ENCODE measurements at regions not wholly inside any gene's neighbourhood (a gene's known extent, or its start where the extent isn't known, plus 50 kb on each side); places are given as distances from the start of the nearest gene placed in this dataset.

GRCh38 chr11:97934572-97935208 lies 1086.1 kb upstream of the CNTN5 start:
- no peaks in the 10 kb centered on the region for H3K27me3 ChIP-seq (ENCODE audit: control insufficient read depth in 2 of 2, insufficient read depth in 2 of 2, low read length in 2 of 2)
- TF ChIP-seq MAX (IDR thresholded peaks at IDR 0.05; ENCODE audit: insufficient read depth, insufficient read length) (no peak), GATA2 (IDR thresholded peaks at IDR 0.05; ENCODE audit: insufficient read depth, insufficient read length, low read depth, low read length) (no peak), JUN (IDR thresholded peaks at IDR 0.05; ENCODE audit: borderline replicate concordance, insufficient read depth, insufficient read length, low read depth) (no peak), POLR2A (IDR thresholded peaks at IDR 0.05; ENCODE audit: low read depth, low read length) (no peak)
- no peak overlapping the region for H3K4me3 ChIP-seq (replicated peaks in 1 of 3; ENCODE audit: insufficient read depth in 1 of 3, low read depth in 1 of 3, low read length in 3 of 3)
- no peak overlapping the region for H3K4me2 ChIP-seq (ENCODE audit: insufficient read depth, low read length)
- H4K20me1 ChIP-seq (replicated peaks; ENCODE audit: control insufficient read depth, extremely low read depth, insufficient read depth, low read length): no peaks in the 10 kb centered on the region
- intact Hi-C loops (cut with micrococcal nuclease) (no loop called here), dilution Hi-C loops (cut with MboI; ENCODE audit: extremely low pct_ligation_motif_present, low sequenced_read_pairs) (no loop called here)
- no peaks in the 10 kb centered on the region for H3K9me3 ChIP-seq (replicated peaks; ENCODE audit: control insufficient read depth, insufficient read depth, low read length)
- no peaks in the 10 kb centered on the region for H3K4me1 ChIP-seq (ENCODE audit: control insufficient read depth, extremely low read depth, insufficient read depth, low read length)
- no peak overlapping the region for H3K9ac ChIP-seq (replicated peaks; ENCODE audit: extremely low read depth, insufficient read depth, low read length)
- H3K9me1 ChIP-seq (replicated peaks; ENCODE audit: control insufficient read depth, extremely low read depth, insufficient read depth, low read length): no peaks in the 10 kb centered on the region
- no peaks in the 10 kb centered on the region for H3K36me3 ChIP-seq (ENCODE audit: control insufficient read depth in 2 of 2, extremely low read depth in 1 of 2, insufficient read depth in 2 of 2, low read length in 2 of 2)
- H3K27ac ChIP-seq (ENCODE audit: insufficient read depth, low read depth, low read length): no peak overlapping the region
- no TSS peak for BruUV-seq (replicated peaks)
- H2AFZ ChIP-seq (ENCODE audit: low read depth, low read length): no peak overlapping the region
- ChIA-PET POLR2A (no interaction called here), CTCF (no interaction called here)
- H3K79me2 ChIP-seq (ENCODE audit: control insufficient read depth, insufficient read depth, low read length): no peaks in the 10 kb centered on the region
- DNase-seq (ENCODE audit: low read depth, low spot score): no peak
- no peak for FAIRE-seq

GRCh38 chr11:97937501-97937900 lies 1083.2 kb upstream of the CNTN5 start:
- ChIA-PET CTCF (interaction anchor here (1.3 kb wide), 1 partner anchor 20 kb away, joined by 4 read pairs; no protein-coding TSS in a partner anchor), POLR2A (no interaction called here)
- no TSS peak for BruUV-seq (replicated peaks)
- no peak overlapping the region for H3K27ac ChIP-seq (ENCODE audit: insufficient read depth, low read depth, low read length)
- TF ChIP-seq JUN (IDR thresholded peaks at IDR 0.05; ENCODE audit: borderline replicate concordance, insufficient read depth, insufficient read length, low read depth) (no peak), GATA2 (IDR thresholded peaks at IDR 0.05; ENCODE audit: insufficient read depth, insufficient read length, low read depth, low read length) (peak; percentile 28)
- no peaks in the 10 kb centered on the region for H3K27me3 ChIP-seq (ENCODE audit: control insufficient read depth in 2 of 2, insufficient read depth in 2 of 2, low read length in 2 of 2)
- no peak overlapping the region for H3K4me2 ChIP-seq (ENCODE audit: insufficient read depth, low read length)
- no peaks in the 10 kb centered on the region for H3K79me2 ChIP-seq (ENCODE audit: control insufficient read depth, insufficient read depth, low read length)
- H4K20me1 ChIP-seq (replicated peaks; ENCODE audit: control insufficient read depth, extremely low read depth, insufficient read depth, low read length): no peaks in the 10 kb centered on the region
- intact Hi-C loops (cut with micrococcal nuclease): no loop called here
- H3K4me1 ChIP-seq (ENCODE audit: control insufficient read depth, extremely low read depth, insufficient read depth, low read length): no peaks in the 10 kb centered on the region
- no peak overlapping the region for H3K9ac ChIP-seq (replicated peaks; ENCODE audit: extremely low read depth, insufficient read depth, low read length)
- FAIRE-seq (no peak), DNase-seq (ENCODE audit: low read depth, low spot score) (peak; percentile 6)
- no peaks in the 10 kb centered on the region for H3K9me3 ChIP-seq (replicated peaks; ENCODE audit: control insufficient read depth, insufficient read depth, low read length)
- dilution Hi-C loops (cut with MboI; ENCODE audit: extremely low pct_ligation_motif_present, low sequenced_read_pairs): no loop called here
- no peaks in the 10 kb centered on the region for H3K9me1 ChIP-seq (replicated peaks; ENCODE audit: control insufficient read depth, extremely low read depth, insufficient read depth, low read length)
- no peaks in the 10 kb centered on the region for H3K36me3 ChIP-seq (ENCODE audit: control insufficient read depth in 2 of 2, extremely low read depth in 1 of 2, insufficient read depth in 2 of 2, low read length in 2 of 2)
- H3K4me3 ChIP-seq (replicated peaks in 1 of 3; ENCODE audit: insufficient read depth in 1 of 3, low read depth in 1 of 3, low read length in 3 of 3): no peak overlapping the region
- no peak overlapping the region for H2AFZ ChIP-seq (ENCODE audit: low read depth, low read length)

All from endothelial cell of umbilical vein (primary cell).